ENCODE measurements at regions not wholly inside any gene's neighbourhood (a gene's known extent, or its start where the extent isn't known, plus 50 kb on each side); places are given as distances from the start of the nearest gene placed in this dataset.

DNA sequence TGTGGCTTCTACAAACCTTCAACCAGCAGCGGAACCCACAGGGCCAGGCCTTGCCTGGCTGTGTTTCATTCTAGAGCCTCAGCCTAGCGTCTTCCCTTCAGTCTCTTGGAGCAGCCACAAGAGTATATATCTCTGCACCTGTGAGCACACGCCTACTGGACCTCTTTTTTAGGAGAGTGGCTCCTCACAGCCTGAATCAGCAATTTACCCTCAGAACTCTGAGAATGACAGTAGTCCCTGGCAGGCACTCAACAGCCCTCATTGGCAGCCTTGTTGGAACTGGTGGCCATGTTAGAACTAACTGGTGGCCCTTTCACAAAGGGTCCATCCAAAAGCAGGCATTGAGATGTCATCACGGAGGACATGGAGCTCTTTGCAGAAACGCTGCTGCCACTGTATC is 138.9 kb downstream of the BCOR start:
- TF ChIP-seq, protein P1, sequence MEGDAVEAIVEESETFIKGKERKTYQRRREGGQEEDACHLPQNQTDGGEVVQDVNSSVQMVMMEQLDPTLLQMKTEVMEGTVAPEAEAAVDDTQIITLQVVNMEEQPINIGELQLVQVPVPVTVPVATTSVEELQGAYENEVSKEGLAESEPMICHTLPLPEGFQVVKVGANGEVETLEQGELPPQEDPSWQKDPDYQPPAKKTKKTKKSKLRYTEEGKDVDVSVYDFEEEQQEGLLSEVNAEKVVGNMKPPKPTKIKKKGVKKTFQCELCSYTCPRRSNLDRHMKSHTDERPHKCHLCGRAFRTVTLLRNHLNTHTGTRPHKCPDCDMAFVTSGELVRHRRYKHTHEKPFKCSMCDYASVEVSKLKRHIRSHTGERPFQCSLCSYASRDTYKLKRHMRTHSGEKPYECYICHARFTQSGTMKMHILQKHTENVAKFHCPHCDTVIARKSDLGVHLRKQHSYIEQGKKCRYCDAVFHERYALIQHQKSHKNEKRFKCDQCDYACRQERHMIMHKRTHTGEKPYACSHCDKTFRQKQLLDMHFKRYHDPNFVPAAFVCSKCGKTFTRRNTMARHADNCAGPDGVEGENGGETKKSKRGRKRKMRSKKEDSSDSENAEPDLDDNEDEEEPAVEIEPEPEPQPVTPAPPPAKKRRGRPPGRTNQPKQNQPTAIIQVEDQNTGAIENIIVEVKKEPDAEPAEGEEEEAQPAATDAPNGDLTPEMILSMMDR (IDR thresholded peaks at IDR 0.05 in 8 of 11, conservative IDR thresholded peaks at IDR 0.05 in 3 of 11), result no peak
- TF ChIP-seq POLR2AphosphoS5 (IDR thresholded peaks at IDR 0.05) (no peak), POLR2A (IDR thresholded peaks at IDR 0.05) (no peak)

Measured in spleen (tissue), 7 donors.